Breast epithelium (tissue), 3 donors: ENCODE measurements at regions not wholly inside any gene's neighbourhood (a gene's known extent, or its start where the extent isn't known, plus 50 kb on each side); places are given as distances from the start of the nearest gene placed in this dataset.

Experiments used
- POLR2AphosphoS5 ChIP-seq, 3 donors: sonication (generic); formaldehyde crosslinking; IDR thresholded peaks; one replicate each; pipeline ENCODE4 v1.6.1; 2017; ENCODE audit warnings: antibody characterized with exemption in 3 of 3
- TF ChIP-seq, protein P1 (sequence below), 3 donors: fragments of 450-650 bp; IDR thresholded peaks; one replicate each; pipeline ENCODE4 v1.5.1; 2016 to 2017; ENCODE audit warnings: antibody characterized with exemption in 3 of 3, mild to moderate bottlenecking in 3 of 3, moderate library complexity in 3 of 3

- TF ChIP-seq, protein P1, sequence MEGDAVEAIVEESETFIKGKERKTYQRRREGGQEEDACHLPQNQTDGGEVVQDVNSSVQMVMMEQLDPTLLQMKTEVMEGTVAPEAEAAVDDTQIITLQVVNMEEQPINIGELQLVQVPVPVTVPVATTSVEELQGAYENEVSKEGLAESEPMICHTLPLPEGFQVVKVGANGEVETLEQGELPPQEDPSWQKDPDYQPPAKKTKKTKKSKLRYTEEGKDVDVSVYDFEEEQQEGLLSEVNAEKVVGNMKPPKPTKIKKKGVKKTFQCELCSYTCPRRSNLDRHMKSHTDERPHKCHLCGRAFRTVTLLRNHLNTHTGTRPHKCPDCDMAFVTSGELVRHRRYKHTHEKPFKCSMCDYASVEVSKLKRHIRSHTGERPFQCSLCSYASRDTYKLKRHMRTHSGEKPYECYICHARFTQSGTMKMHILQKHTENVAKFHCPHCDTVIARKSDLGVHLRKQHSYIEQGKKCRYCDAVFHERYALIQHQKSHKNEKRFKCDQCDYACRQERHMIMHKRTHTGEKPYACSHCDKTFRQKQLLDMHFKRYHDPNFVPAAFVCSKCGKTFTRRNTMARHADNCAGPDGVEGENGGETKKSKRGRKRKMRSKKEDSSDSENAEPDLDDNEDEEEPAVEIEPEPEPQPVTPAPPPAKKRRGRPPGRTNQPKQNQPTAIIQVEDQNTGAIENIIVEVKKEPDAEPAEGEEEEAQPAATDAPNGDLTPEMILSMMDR (IDR thresholded peaks at IDR 0.05): no peak
- no peak for TF ChIP-seq POLR2AphosphoS5 (IDR thresholded peaks at IDR 0.05)
These were observed 166.4 kb downstream of the MAF start for GRCh38 chr16:79434092-79434491.
